ENCODE measurements at regions not wholly inside any gene's neighbourhood (a gene's known extent, or its start where the extent isn't known, plus 50 kb on each side); places are given as distances from the start of the nearest gene placed in this dataset.
A peak's percentile ranks its signal among the peaks of the same experiment; 100 is the strongest.

- H4K20me1 ChIP-seq (ENCODE audit: insufficient read depth, poor library complexity, severe bottlenecking): no peaks in the 10 kb centered on the region
- no peak overlapping the region for H3K4me3 ChIP-seq
- no peak for TF ChIP-seq EZH2 (IDR thresholded peaks at IDR 0.05; ENCODE audit: borderline replicate concordance)
- TF ChIP-seq, protein P1, sequence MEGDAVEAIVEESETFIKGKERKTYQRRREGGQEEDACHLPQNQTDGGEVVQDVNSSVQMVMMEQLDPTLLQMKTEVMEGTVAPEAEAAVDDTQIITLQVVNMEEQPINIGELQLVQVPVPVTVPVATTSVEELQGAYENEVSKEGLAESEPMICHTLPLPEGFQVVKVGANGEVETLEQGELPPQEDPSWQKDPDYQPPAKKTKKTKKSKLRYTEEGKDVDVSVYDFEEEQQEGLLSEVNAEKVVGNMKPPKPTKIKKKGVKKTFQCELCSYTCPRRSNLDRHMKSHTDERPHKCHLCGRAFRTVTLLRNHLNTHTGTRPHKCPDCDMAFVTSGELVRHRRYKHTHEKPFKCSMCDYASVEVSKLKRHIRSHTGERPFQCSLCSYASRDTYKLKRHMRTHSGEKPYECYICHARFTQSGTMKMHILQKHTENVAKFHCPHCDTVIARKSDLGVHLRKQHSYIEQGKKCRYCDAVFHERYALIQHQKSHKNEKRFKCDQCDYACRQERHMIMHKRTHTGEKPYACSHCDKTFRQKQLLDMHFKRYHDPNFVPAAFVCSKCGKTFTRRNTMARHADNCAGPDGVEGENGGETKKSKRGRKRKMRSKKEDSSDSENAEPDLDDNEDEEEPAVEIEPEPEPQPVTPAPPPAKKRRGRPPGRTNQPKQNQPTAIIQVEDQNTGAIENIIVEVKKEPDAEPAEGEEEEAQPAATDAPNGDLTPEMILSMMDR (IDR thresholded peaks at IDR 0.05; ENCODE audit: poor library complexity): no peak
- TF ChIP-seq EZH2phosphoT487 (IDR thresholded peaks at IDR 0.05; ENCODE audit: low read depth, severe bottlenecking, unreplicated experiment): no peak
- H3K4me2 ChIP-seq: peak overlapping the region; percentile 58
- WGBS (ENCODE audit: low lambda C conversion rate, missing lambda C conversion rate): 78% methylated on average over 3 of the region's 3 CpGs
- no peaks in the 10 kb centered on the region for H3K36me3 ChIP-seq (replicated peaks; ENCODE audit: insufficient read depth, low read depth)
- no peaks in the 10 kb centered on the region for H3K27me3 ChIP-seq
- no peak for DNase-seq (ENCODE audit: low spot score)
- H3K9me2 ChIP-seq (replicated peaks; ENCODE audit: insufficient read depth): no peaks in the 10 kb centered on the region
- peaks cover 9% of the 10 kb centered on the region for H3K4me1 ChIP-seq (ENCODE audit: insufficient read depth)
- no peaks in the 10 kb centered on the region for H3K9me3 ChIP-seq (ENCODE audit: low read depth)
- peak overlapping the region; percentile 40 for H3K27ac ChIP-seq
- no peaks in the 10 kb centered on the region for H3K79me2 ChIP-seq
- H2AFZ ChIP-seq: no peak overlapping the region
Measured at GRCh38 chr7:84784450-84784849, 402.4 kb downstream of the SEMA3D start.

DNA sequence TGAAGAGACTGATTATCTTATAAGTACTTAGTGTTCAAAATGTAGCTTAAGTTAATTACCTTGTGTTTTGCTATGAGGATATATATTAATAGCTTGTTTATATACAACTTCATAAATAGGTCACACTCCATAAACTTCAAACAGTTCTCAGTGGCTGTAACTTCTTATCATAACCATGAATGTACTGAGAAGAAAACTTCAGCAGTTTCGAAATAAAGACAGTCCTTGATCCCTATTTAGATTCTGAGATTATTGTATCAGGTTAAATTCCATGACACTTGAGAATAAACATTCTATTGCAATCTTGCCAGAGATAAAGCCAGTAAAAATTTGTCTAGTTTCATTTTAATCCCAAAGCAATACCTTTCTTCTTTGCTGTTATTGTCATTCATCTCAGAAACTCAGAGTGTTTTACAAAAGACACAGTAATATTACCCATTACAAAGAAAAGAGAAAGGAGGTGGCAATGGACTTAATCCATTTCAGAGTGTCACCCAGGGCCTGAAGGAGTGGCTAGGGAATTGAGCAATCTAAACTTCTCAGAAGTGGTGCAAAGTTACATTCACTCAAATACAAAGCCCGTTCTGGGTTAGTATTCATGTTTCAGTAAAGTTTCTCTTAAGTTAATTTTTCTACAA, 403.6 kb downstream of the SEMA3D start:
- no peak overlapping the region for H3K4me3 ChIP-seq
- DNase-seq (ENCODE audit: low spot score): peak; percentile 32
- no peaks in the 10 kb centered on the region for H4K20me1 ChIP-seq (ENCODE audit: insufficient read depth, poor library complexity, severe bottlenecking)
- no peaks in the 10 kb centered on the region for H3K9me2 ChIP-seq (replicated peaks; ENCODE audit: insufficient read depth)
- no peak for TF ChIP-seq EZH2 (IDR thresholded peaks at IDR 0.05; ENCODE audit: borderline replicate concordance)
- TF ChIP-seq, protein P1 (IDR thresholded peaks at IDR 0.05; ENCODE audit: poor library complexity): no peak
- TF ChIP-seq EZH2phosphoT487 (IDR thresholded peaks at IDR 0.05; ENCODE audit: low read depth, severe bottlenecking, unreplicated experiment): no peak
- H3K27ac ChIP-seq: peak overlapping the region; percentile 40
- H3K27me3 ChIP-seq: no peaks in the 10 kb centered on the region
- 18% methylated on average over 2 of the region's 2 CpGs for WGBS (ENCODE audit: low lambda C conversion rate, missing lambda C conversion rate)
- peak overlapping the region; percentile 16 for H2AFZ ChIP-seq
- H3K4me2 ChIP-seq: peak overlapping the region; percentile 58
- H3K36me3 ChIP-seq (replicated peaks; ENCODE audit: insufficient read depth, low read depth): no peaks in the 10 kb centered on the region
- peaks cover 9% of the 10 kb centered on the region for H3K4me1 ChIP-seq (ENCODE audit: insufficient read depth)
- H3K9me3 ChIP-seq (ENCODE audit: low read depth): no peaks in the 10 kb centered on the region
- H3K79me2 ChIP-seq: no peaks in the 10 kb centered on the region

DNA sequence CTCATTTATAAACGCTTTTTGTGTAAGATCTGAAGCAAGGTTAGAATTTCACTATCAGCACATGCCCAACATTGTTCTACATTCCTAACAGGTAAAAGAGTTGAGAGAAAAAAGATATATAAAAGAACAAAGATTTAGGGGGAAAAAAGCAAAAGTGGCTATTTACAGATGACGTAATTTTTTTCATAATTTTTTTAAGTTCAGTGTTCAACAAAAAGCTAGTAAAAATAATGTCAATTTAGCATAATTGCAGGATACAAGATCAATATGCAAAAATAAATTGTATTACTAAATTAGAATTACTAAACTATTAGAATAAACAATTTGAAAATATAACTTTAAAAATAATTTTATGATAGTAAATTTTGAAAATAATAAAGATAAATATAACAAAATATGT, 405.0 kb downstream of the SEMA3D start:
- Histone ChIP-seq H3K4me1 (ENCODE audit: insufficient read depth) (peaks cover 9% of the 10 kb centered on the region), H3K9me2 (replicated peaks; ENCODE audit: insufficient read depth) (no peaks in the 10 kb centered on the region), H4K20me1 (ENCODE audit: insufficient read depth, poor library complexity, severe bottlenecking) (no peaks in the 10 kb centered on the region), H3K27ac (no peak overlapping the region), H3K4me2 (no peak overlapping the region), H3K27me3 (no peaks in the 10 kb centered on the region), H3K9me3 (ENCODE audit: low read depth) (no peaks in the 10 kb centered on the region), H2AFZ (no peak overlapping the region), H3K79me2 (no peaks in the 10 kb centered on the region), H3K4me3 (no peak overlapping the region), H3K36me3 (replicated peaks; ENCODE audit: insufficient read depth, low read depth) (no peaks in the 10 kb centered on the region)
- no peak for DNase-seq (ENCODE audit: low spot score)
- TF ChIP-seq EZH2phosphoT487 (IDR thresholded peaks at IDR 0.05; ENCODE audit: low read depth, severe bottlenecking, unreplicated experiment) (no peak), EZH2 (IDR thresholded peaks at IDR 0.05; ENCODE audit: borderline replicate concordance) (no peak)
- TF ChIP-seq, protein P1 (IDR thresholded peaks at IDR 0.05; ENCODE audit: poor library complexity): no peak
- 96% methylated on average over 2 of the region's 2 CpGs for WGBS (ENCODE audit: low lambda C conversion rate, missing lambda C conversion rate)
